HepG2 (cell line): ENCODE measurements at regions not wholly inside any gene's neighbourhood (a gene's known extent, or its start where the extent isn't known, plus 50 kb on each side); places are given as distances from the start of the nearest gene placed in this dataset.

Source experiments
- ARNTL ChIP-seq: sonication (generic); formaldehyde crosslinking; IDR thresholded peaks from 2 replicates; pipeline ENCODE4 v1.4.0; 2020; ENCODE audit warnings: mild to moderate bottlenecking, missing genetic modification reagents
- CCDC6 ChIP-seq: sonication (generic); formaldehyde crosslinking; IDR thresholded peaks from 2 replicates; pipeline ENCODE4 v1.8.1; 2022; ENCODE audit warnings: mild to moderate bottlenecking, missing genetic modification reagents, moderate library complexity
- EZH2 ChIP-seq: conservative IDR thresholded peaks from 2 replicates; pipeline ENCODE4 v1.6.1; 2012; ENCODE audit warnings: mild to moderate bottlenecking, low read depth, low read length, moderate library complexity
- PCBP2 ChIP-seq: fragments of 200-400 bp; formaldehyde crosslinking; optimal IDR thresholded peaks from 2 replicates; pipeline ENCODE3; 2018; ENCODE audit warnings: low read length, low read depth; ENCODE audit not compliant: poor library complexity, severe bottlenecking
- POLR2A ChIP-seq, 2 experiments: IDR thresholded peaks; 2 replicates each; pipeline ENCODE4 v1.6.1; 2011; ENCODE audit warnings: low read depth in 2 of 2, low read length in 2 of 2, mild to moderate bottlenecking in 1 of 2, moderate library complexity in 1 of 2; ENCODE audit not compliant: insufficient read depth in 1 of 2
- POLR2AphosphoS5 ChIP-seq: IDR thresholded peaks from 2 replicates; pipeline ENCODE4 v1.6.1; 2012; ENCODE audit warnings: low read depth, low read length
- ZNF24 ChIP-seq: fragments of 450-650 bp; IDR thresholded peaks from 2 replicates; pipeline ENCODE4 v1.6.1; 2017; ENCODE audit warnings: antibody characterized with exemption, mild to moderate bottlenecking
- TF ChIP-seq, protein P1 (sequence below): sonication (generic); formaldehyde crosslinking; IDR thresholded peaks from 2 replicates; pipeline ENCODE4 v1.5.0; 2020; ENCODE audit warnings: mild to moderate bottlenecking, missing genetic modification reagents, moderate library complexity

DNA sequence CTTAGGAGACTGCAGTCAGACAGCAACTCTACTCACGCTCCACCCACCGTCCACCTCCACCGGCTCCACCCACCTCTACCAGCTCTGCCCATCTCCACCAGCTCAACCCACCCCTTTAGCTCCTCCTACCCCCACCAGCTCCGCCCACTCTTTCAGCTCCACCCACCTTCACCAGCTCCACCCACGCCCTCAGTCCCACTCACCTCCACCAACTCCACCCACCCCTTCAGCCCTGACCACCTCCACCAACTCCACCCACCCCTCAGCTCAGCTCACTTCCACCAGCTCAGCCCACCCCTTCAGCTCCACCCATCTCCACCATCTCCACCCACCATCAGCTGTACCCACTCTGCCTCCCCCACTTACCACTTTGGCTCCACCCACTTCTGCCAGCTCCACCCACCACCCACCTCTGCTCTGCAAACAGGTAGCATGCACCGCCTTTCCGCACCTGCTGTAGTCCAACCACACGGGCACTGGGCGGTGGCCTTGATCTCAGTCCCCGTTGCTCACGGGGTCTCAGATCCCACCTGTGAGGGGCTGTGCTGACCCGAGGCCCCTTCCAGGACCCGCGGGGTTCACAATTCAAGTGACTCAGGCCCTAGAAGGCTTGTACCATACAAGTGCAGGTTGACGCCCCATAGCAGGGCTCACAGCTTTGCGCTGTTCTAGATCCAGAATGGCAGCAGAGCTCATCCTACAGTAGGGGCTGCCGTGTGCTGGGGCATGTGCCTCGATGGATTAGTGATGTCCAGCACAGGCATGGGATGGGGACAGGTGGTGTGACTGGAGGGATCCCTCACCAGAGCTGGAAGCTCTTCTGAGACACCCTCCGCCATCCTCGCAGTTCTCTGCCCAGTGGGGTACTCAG, 77.2 kb upstream of the OTOS start:
- TF ChIP-seq, protein P1, sequence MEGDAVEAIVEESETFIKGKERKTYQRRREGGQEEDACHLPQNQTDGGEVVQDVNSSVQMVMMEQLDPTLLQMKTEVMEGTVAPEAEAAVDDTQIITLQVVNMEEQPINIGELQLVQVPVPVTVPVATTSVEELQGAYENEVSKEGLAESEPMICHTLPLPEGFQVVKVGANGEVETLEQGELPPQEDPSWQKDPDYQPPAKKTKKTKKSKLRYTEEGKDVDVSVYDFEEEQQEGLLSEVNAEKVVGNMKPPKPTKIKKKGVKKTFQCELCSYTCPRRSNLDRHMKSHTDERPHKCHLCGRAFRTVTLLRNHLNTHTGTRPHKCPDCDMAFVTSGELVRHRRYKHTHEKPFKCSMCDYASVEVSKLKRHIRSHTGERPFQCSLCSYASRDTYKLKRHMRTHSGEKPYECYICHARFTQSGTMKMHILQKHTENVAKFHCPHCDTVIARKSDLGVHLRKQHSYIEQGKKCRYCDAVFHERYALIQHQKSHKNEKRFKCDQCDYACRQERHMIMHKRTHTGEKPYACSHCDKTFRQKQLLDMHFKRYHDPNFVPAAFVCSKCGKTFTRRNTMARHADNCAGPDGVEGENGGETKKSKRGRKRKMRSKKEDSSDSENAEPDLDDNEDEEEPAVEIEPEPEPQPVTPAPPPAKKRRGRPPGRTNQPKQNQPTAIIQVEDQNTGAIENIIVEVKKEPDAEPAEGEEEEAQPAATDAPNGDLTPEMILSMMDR (CRISPR knock-in tag): no peak
- no peak for TF ChIP-seq ARNTL
- TF ChIP-seq EZH2: no peak
- TF ChIP-seq POLR2AphosphoS5: no peak
- no peak for TF ChIP-seq POLR2A (IDR thresholded peaks at IDR 0.05; ENCODE audit: insufficient read depth in 1 of 2, low read depth in 2 of 2, low read length in 2 of 2)
- TF ChIP-seq CCDC6: no peak
- no peak for TF ChIP-seq PCBP2
- no peak for TF ChIP-seq ZNF24
